HG02763 (cell line): ENCODE measurements at regions not wholly inside any gene's neighbourhood (a gene's known extent, or its start where the extent isn't known, plus 50 kb on each side); places are given as distances from the start of the nearest gene placed in this dataset.
"Not testable (repeated sequence)": the region's sequence is repeated elsewhere in the genome, so short reads cannot be mapped to it uniquely, and the experiment has no call there.

Experiments
- ATAC-seq: cut with Tn5 transposase; IDR thresholded peaks from one replicate; pipeline ENCODE4 v1.9.1; 2021; ENCODE audit warnings: mild to moderate bottlenecking, moderate library complexity; ENCODE audit not compliant: unreplicated experiment

DNA sequence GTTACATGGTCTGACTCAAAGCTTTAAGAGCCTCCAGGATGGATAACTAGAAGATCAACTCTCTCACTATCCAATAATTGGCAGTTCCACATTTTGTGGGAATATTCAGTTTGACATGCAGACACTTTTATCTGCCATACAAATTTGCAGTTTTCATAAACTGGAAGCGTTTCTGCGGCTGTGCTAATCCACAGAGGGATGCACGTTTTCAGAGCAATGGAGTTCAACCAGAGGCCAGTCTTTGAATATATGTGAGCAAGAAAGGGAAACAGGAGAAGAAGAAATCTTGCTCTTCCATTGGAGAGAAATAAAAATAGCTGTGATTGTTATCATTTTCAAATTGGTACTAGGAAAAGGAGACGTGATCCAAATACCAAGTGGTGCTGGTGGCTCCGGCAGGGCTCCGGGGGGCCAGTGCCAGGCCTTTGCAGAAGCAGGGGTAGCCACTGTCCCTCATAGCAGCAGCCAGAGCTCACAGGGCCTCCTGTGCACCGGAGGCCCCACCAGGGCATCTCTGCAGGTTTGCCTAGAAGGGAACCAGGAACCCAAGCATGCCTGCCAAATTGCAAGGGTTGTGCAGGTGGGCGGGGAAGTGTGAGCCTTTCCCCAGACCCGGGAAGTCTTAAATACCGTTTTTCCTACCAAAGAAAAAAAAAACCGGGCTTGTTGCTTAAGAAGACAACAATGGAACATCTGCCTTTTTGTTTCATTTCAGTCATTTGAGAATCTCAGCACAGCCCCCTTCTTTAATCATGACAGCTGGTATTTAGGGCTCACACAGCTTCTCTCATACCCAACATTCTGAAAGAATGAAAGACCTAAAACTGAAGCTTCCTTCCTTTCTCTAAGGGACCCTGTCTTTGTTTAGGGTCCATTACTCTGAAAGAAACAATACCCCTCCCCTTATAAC, 791.1 kb upstream of the SOX11 start:
- ATAC-seq: no peak

DNA sequence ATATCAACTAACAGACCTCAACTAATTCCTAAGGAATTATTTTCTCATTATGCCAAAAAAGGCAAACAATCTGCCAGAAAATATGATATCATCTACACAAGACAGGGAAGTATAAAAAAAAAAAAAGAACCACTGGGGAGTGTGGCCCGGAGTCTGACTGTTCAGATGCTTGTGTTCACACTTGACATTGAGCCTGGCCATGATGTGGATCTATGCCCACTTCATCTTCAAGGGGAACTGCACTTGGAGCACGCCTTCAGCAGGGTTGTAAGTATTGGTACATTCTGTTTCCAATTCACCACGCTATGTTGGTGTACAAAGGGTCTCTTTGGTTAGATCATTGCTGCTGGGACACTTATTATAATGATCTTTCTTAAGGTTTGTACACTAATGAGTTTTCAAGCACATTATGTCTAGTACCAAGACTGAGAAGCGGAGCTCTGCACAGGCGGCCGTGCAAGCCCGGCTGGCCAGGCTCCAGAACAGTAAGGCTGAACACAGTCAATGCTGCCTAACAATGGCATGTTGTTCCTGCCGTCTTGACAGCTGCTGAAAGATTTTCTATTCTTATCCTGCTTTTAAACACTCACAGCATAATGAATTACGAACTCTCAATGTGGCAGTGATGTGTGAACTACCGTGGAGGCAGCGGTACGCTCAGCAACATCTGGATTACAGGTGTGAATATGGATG, 788.4 kb upstream of the SOX11 start:
- ATAC-seq: no peak

DNA sequence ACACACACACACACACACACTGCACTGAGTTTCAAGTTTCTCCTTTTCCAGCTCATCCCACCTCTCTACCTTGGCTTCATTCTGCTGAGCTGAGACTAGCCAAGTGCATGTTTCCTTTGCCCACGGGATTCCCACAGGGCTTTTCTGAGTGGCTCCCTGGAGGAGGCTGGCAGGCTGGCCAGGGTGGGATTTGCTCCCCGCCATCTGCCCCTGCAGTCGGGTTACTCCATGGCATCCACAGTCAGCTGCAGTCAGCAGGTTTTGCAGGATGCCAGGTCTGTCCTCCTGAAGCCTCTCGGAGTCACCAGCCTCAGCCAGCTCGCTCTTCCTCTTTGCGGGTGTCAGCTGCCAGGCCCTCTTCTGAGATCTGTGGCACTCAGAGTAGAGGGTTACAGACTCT, 783.7 kb upstream of the SOX11 start:
- no peak for ATAC-seq

DNA sequence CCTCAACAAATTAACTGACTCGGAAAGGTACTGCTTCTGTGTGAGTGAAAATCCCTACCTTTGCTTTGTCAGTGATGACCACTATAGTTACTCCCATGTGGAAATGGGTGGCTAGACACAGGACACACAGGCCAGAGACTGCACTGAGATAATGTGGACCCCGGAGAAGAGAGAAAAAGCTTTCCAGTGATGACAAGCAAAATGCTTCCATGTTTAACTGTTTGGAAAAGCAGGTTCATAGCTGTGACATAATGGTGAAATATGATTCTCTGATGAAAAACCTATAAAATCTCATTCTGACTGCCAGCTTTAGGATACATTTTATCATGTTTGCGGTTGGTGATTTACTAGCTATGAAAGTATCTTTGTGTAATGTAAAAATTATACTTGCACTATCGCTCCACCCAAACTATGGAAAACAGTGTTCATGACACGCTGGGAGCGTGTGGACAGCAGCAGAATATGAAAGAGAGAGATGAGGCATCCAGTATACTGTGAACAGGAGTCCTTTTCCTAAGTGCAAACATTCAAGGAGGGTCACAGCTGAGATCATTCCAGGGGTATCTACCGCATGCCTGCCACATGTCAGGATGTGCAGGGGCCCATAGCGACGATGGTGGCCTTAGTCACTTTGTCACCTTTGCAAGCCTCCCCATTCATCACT, 782.7 kb upstream of the SOX11 start:
- no peak for ATAC-seq

DNA sequence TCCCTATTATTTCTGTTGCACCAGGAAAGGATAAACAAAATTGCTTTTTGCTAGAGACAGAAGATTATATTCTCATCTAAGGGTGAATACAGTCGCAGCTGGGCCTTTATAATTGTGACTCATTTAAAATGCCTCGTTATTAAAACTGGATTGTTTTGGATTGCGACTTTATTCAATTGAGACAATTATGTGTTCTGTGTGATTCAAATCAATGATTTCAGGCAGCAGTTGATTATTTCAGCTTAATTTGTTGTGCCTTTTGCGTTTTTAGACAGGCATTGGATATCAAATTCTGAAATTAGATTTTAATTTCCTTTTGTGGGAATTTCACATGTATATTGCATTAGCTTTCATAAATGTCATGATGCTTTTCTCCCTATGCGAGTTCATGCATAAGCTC, 778.1 kb upstream of the SOX11 start:
- no peak for ATAC-seq

DNA sequence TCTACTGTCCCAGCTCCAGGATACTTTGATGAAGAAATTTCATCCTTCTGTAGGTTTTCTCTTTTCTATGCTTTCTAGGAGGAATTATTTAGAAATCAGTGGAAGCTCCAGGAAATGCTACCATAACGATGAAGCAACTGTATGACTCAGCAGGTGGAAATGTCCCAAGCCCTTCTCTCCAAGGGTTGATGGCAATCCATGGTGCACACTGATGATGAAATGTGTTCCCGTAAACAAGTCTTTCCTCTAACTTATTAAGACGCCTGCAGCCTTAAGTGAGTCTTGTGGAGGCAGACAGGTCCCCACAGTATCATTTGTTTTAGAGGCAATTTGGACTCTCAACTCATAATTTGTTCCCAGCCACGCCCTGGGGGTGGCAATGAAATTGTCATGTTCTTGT, 777.6 kb upstream of the SOX11 start:
- ATAC-seq: no peak

DNA sequence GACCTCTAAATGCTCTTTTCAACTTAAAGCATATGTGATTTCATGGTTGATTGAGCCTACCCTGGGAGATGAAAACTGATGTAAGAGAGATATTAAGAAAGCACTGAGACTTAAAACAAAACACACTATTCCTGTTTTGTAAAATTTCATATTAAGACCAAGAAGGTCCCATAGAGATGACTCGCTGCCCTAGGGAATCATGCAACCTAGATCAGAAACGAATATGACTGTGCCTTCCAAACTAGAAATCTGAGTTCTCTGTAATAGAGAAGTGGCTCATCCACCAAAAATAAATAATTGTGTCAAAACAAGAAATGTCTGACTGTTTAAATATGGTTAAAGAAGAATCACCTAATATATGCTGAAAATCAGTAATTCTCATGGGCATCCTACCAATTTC, 776.8 kb upstream of the SOX11 start:
- ATAC-seq: no peak

DNA sequence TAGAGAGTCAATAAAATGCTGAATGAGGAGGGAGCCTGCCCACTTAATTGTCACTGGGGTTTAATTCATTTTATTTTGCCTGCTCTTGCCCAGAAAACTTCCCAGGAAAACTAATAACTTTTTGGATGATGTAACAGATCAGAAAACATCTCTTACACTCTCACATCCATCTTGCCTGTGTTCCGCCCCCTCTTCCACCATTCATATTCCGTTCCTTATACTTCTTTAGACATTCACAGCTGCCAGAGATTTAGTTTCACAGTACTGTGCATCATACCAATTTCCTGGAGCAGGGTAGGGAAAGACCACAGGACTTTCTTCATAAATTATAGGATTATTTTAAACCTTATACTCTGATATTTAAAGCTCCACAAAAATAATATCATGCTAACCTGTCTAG, 776.1 kb upstream of the SOX11 start:
- no peak for ATAC-seq

DNA sequence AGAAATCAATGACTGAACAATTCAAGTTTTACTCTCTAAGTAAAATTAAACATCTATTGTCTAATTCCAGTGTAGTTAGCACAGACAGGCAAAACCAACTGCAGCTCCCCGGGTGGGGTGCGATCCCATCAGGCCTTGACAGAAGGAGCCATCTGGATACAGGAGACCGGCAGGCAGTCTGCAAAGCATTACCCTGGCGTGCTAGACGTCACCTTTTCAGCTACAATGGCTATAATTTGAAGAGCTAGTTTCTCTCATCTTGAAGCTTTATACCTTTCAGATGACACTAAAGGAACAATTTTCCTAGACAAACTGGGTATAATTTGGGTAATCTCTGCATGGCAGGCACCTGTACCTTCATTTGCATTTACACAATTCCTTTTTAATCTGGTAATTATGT, 761.5 kb upstream of the SOX11 start:
- no peak for ATAC-seq

DNA sequence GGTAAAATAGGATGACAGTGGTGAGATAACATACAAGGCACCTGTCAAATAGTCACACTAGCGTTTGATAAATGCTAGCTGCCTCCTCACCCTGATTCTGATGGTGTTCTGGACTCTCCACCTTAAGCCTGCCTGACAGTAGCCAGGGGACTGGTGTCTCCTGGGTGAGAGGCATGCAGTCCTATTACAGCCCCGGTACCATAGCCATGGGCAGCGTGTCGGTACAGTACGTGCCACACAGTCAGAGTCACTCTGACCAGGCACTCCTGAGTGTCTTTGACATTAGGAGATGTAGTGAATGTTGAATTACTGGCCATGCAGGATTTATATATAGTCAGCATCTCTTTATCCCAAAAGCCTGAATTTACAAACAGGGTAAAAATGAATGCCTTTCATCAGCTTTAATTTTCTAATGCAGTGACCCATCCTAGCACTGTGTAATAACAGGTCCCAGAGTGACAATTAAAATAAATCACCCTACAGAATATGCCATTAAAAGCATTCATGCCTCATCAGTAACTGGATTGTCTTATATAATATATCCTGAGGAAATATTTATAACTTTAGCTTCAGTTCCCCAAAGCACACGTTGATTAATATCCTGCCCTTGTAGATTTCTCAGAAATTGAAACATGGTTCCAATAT, 760.3 kb upstream of the SOX11 start:
- no peak for ATAC-seq

DNA sequence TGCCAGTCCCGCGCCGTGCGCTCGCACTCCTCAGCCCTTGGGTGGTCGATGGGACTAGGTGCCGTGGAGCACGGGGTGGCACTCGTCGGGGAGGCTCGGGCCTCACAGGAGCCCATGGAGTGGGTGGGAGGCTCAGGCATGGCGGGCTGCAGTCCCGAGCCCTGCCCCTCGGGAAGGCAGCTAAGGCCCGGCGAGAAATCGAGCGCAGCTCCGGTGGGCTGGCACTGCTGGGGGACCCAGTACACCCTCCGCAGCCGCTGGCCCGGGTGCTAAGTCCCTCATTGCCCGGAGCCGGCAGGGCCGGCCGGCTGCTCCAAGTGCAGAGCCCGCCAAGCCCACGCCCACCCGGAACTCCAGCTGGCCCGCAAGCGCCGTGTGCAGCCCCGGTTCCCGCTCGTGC, 756.9 kb upstream of the SOX11 start:
- ATAC-seq: not testable (repeated sequence)

DNA sequence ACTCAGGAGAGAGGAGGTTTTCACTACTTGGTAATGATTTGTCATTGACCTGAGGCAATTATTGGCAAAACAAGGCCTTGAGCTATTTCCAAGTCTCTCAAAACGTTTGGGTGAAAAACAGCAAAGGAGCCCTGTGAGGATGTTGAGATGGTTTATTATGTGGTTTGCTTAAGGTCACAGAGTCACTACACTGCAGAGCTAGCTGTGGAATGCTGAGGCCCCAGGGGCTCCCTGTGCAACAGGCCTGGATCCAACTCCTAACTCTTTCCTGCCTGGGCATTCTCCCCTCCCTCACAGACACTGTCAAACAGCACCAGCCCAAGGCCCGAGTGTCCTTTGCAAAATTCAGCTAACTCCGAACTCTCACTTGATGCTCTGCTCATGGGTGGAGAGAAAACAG, 754.6 kb upstream of the SOX11 start:
- ATAC-seq: no peak

DNA sequence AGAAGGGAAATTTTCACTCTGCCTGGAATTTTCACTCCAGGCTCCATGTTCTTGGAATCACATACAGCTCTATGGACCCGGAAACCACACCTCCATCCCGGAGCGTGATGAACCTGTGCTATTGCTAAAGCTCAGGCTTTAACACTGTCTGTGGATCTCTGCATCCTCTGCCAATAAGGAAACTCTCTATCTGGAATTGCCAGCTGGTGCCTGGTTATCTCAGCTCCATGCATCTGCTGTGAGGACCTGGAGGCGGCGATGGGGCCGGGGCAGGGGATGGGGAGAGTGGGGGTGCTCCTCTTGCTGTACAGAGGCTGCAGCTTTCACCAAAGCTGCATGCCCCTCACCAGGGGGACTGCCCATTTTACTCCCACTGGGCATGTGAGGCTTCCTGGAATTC, 754.0 kb upstream of the SOX11 start:
- no peak for ATAC-seq

DNA sequence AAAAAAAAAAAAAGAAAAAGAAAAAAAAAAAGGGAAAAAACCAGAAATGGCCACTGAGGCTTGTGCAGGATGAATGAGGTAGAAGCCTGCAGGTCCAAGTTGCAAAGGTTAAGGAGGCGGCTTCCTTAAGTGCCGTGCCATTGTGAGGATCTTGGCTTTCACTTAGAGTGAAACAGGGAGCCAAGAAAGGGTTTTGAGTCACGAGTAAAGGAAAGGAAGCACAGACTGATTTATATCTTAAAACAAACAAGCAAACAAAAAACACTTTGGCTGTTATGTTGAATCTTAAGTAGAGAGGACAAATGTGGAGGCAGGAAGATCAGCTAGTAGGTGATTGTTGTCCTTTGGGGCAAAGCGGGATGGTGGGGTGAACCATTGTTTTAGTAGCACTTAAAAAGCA, 749.7 kb upstream of the SOX11 start:
- ATAC-seq: no peak

DNA sequence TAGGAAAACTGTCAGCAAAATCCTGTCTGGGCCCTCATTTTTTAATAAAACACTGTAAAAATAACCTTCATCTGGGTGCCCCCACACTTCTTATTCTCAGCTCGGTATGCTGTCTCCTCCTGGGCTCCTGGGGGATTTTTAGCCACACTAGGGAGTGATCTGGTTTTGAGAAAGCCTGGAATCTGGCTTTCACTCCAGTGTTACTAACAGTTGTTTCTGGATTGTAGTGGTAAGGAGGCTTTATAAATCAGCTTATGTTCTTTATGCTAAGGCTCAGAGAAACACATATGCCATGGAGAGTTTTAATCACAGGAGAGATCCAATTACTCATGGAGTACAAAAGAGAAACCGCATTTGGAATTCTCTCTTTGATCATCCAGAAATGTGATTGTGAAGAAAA, 744.3 kb upstream of the SOX11 start:
- ATAC-seq: no peak

DNA sequence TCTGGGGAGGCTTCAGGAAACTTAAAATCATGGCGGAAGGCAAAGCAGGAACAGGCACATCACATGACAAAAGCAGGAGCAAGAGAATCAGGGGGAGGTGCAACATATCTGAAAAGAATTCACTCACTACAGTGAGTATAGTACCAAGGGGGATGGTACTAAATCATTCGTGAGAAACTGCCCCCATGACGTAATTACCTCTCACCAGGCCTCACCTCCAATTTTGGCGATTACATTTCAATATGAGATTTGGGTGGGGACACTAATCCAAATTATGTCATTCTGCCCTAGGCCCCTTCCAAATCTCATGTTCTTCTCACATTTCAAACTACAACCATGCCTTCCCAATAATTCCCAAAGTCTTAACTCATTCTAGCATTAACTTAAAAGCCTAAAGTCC, 740.8 kb upstream of the SOX11 start:
- ATAC-seq: no peak

DNA sequence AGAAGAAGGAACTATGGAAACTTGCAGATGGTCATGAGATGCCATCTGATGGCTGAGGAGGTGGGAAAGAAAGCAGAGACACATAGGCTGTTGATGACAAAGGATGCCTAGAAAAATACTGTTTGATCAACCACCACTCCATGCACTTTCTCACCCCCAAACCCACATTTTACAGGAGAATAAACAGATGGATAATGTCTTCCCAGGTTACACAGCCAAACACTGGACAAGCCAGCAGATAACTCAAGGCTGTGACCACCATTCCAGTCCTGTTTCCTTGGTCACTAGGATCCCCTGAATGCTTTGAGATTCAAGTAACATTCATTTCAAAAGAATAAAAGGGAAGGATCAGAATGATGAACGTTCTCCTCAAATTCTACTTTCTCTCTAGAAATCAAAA, 733.0 kb upstream of the SOX11 start:
- ATAC-seq: no peak

DNA sequence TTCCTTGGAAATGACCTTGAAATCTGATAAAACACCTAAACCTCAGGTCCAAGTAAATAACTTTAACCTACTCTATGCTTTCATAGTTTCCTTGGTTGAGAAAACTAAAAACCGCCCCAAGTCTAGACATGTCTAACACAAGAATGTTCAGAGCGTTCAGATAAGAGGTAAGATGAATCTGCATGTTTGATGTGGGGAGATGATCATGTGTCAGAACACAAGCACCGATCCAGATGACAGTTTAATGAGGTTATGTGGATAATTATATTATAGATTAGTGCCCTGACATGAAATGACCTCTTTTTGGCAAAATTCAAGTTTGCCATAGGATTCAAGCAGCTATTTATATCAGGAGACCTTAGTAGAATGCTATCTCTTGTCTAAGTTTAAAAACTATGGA, 729.8 kb upstream of the SOX11 start:
- no peak for ATAC-seq

DNA sequence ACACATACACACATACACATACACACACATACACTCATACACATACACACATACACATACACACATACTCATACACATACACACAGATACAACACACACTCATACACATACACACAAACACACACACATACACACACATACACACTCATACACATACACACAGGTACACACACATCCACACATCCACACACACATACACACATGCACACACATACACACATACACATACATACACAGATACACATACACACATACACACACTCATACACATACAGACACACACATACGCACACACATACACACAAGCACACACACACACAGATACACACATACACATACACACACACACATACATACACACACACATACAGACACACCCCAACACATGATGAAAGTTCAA, 729.1 kb upstream of the SOX11 start:
- ATAC-seq: no peak

DNA sequence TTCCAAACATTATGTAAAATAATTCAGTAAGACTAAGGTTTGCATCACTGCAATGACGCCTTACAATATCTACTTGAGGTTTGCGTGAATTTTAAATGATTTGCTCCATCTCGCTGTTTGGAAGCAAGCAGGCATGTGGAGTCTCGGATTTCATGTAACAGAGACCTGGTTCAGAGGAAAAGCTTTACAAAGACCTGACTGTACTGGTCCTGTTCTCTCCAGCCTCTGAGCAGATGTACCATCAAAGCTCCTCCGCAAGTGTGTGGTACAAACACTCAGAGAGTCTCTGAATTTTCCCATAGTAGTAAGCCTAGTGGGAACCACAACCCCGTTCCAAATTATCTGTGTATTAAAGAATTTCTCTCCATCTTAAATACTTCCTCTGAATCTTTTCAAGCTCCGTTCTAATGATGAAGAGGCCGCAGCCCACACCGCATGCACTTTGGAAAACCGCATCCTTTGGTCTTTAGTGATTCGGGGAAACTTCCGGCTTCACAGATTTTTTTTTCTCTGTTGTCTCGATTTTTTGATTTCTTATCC, 728.1 kb upstream of the SOX11 start:
- ATAC-seq: no peak

DNA sequence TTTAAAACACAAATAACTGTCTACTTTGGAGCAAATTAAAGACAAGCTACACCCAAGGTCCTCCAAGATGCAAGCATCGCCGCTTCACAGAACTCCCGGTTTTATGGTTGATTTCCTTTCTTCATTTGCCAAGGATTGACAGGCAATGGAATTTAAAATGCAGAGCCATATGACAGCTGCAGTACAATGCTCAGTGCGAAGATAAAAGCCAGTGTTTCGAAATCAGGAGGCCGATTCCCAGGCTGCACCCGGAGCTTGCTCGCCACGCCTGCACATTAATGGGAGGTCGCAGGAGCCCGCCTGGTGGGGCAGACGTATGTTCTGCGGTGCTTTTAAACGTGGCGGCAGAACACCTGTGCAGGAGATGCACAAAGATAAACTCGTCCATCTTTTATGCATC, 727.6 kb upstream of the SOX11 start:
- no peak for ATAC-seq
